Neuronal stem cell (in vitro differentiated cells): ENCODE measurements at regions not wholly inside any gene's neighbourhood (a gene's known extent, or its start where the extent isn't known, plus 50 kb on each side); places are given as distances from the start of the nearest gene placed in this dataset.

Experiments used
- DNase-seq: peaks from one replicate; pipeline ENCODE4 v3.0.0-alpha.2; 2013; ENCODE audit warnings: low spot score
- H2AFZ ChIP-seq: one replicate; pipeline ENCODE4 v1.6.1; 2013; ENCODE audit warnings: mild to moderate bottlenecking, low read length, inconsistent platforms
- H2AK5ac ChIP-seq: 2 replicates; pipeline ENCODE4 v1.6.1; 2013; ENCODE audit warnings: low read depth, mild to moderate bottlenecking, inconsistent platforms, low read length, moderate library complexity, mixed read lengths
- H2BK120ac ChIP-seq: 2 replicates; pipeline ENCODE4 v1.6.1; 2013; ENCODE audit warnings: low read depth, mild to moderate bottlenecking, inconsistent platforms, low read length, moderate library complexity, mixed read lengths
- H2BK12ac ChIP-seq: one replicate; pipeline ENCODE4 v1.6.1; 2013; ENCODE audit warnings: low read length, inconsistent platforms
- H2BK15ac ChIP-seq: 2 replicates; pipeline ENCODE4 v1.6.1; 2013; ENCODE audit warnings: mild to moderate bottlenecking, low read length, inconsistent platforms, mixed read lengths
- H2BK5ac ChIP-seq: one replicate; pipeline ENCODE4 v1.6.1; 2013; ENCODE audit warnings: inconsistent platforms, mild to moderate bottlenecking, low read length, moderate library complexity
- H3K14ac ChIP-seq: one replicate; pipeline ENCODE4 v1.6.1; 2013; ENCODE audit warnings: low read length, inconsistent platforms
- H3K18ac ChIP-seq: 2 replicates; pipeline ENCODE4 v1.6.1; 2013; ENCODE audit warnings: low read length, inconsistent platforms
- H3K23ac ChIP-seq: 2 replicates; pipeline ENCODE4 v1.6.1; 2013; ENCODE audit warnings: low read depth, mild to moderate bottlenecking, mixed read lengths, low read length, inconsistent platforms; ENCODE audit not compliant: poor library complexity
- H3K27ac ChIP-seq: replicated peaks from 3 replicates; pipeline ENCODE4 v1.5.1; 2013; ENCODE audit warnings: low read length, inconsistent platforms
- H3K27me3 ChIP-seq, 3 experiments: 2 replicates each; pipeline ENCODE4 v1.6.1; 2013; ENCODE audit warnings: low read length in 3 of 3, mild to moderate bottlenecking in 2 of 3, inconsistent platforms in 1 of 3, low read depth in 1 of 3, mixed read lengths in 1 of 3, moderate library complexity in 1 of 3; ENCODE audit not compliant: control insufficient read depth in 3 of 3, insufficient read depth in 3 of 3
- H3K36me3 ChIP-seq, 2 donors: replicated peaks in 1 of 2; 2 replicates each; pipeline ENCODE4 v1.6.1; 2013; ENCODE audit warnings: low read length in 2 of 2; ENCODE audit not compliant: control insufficient read depth in 2 of 2, insufficient read depth in 2 of 2
- H3K4ac ChIP-seq: 2 replicates; pipeline ENCODE4 v1.6.1; 2013; ENCODE audit warnings: inconsistent platforms, mild to moderate bottlenecking, low read length, moderate library complexity
- H3K4me1 ChIP-seq, 2 donors: 1 replicate in 1 of 2; 2 replicates in 1 of 2; pipeline ENCODE4 v1.6.1; 2013; ENCODE audit warnings: low read length in 2 of 2, low read depth in 1 of 2; ENCODE audit not compliant: control insufficient read depth in 2 of 2, insufficient read depth in 1 of 2
- H3K4me2 ChIP-seq: one replicate; pipeline ENCODE4 v1.6.1; 2013; ENCODE audit warnings: mild to moderate bottlenecking, low read length, inconsistent platforms; ENCODE audit not compliant: insufficient read depth, poor library complexity, severe bottlenecking
- H3K4me3 ChIP-seq, 2 donors: 2 replicates each; pipeline ENCODE4 v1.5.1; 2013; ENCODE audit warnings: low read length in 2 of 2, mild to moderate bottlenecking in 2 of 2, inconsistent platforms in 1 of 2, moderate library complexity in 1 of 2
- H3K79me1 ChIP-seq: one replicate; pipeline ENCODE4 v1.6.1; 2013; ENCODE audit warnings: low read depth, mild to moderate bottlenecking, inconsistent platforms, low read length, moderate library complexity
- H3K9ac ChIP-seq: one replicate; pipeline ENCODE4 v1.6.1; 2013; ENCODE audit warnings: mild to moderate bottlenecking, low read depth, low read length, inconsistent platforms; ENCODE audit not compliant: poor library complexity
- H3K9me3 ChIP-seq, 2 donors: replicated peaks in 1 of 2; 2 replicates each; pipeline versions ENCODE3 to v1.6.1; 2013; ENCODE audit warnings: low read length in 2 of 2, mild to moderate bottlenecking in 2 of 2, inconsistent platforms in 1 of 2, low read depth in 1 of 2, mixed read lengths in 1 of 2, moderate library complexity in 1 of 2; ENCODE audit not compliant: control insufficient read depth in 2 of 2, insufficient read depth in 1 of 2
- H4K8ac ChIP-seq: one replicate; pipeline ENCODE4 v1.6.1; 2013; ENCODE audit warnings: low read depth, mild to moderate bottlenecking, inconsistent platforms, low read length, moderate library complexity
- H4K91ac ChIP-seq: one replicate; pipeline ENCODE4 v1.6.1; 2013; ENCODE audit warnings: low read length, low read depth, mild to moderate bottlenecking, inconsistent platforms; ENCODE audit not compliant: poor library complexity
- WGBS, 2 donors: extraction: QIAGEN DNeasy Blood & Tissue Kit; methylation state at CpG; one replicate each; pipeline ENCODE4 v1.1.7; 2013; ENCODE audit warnings: missing lambda C conversion rate in 2 of 2, mixed read lengths in 1 of 2; ENCODE audit not compliant: insufficient read length in 2 of 2, insufficient replicate concordance in 1 of 2; ENCODE audit errors: extremely low coverage in 2 of 2; 5-methylcytosine and 5-hydroxymethylcytosine counted together

DNA sequence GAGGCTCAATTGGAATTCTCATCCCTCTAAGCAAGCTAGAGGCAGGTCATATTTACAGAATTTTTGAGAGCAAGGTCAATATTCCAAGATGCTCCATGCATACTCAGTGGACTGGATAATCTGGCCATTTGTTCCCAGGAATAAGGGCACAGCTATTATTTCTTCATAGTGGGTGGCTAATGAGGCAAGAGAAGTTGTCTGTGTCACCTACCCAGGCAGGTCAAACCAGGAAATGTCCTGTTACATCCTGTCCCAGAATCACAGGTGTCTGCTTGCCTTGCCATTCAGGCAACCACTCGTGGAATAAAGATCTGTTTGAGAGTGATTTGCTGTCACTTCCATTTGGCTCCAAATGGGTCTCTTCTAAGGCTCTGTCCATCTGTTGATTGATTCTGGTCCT, 85.2 kb upstream of the ZP4 start:
- H2BK5ac ChIP-seq, result no peak overlapping the region
- H3K4ac ChIP-seq, result no peak overlapping the region
- no peak overlapping the region for H2BK12ac ChIP-seq
- no peak for DNase-seq
- H2AK5ac ChIP-seq, result no peak overlapping the region
- no peak overlapping the region for H3K23ac ChIP-seq
- no peak overlapping the region for H3K4me2 ChIP-seq
- H3K18ac ChIP-seq, result no peak overlapping the region
- H2BK120ac ChIP-seq, result no peak overlapping the region
- no peaks in the 10 kb centered on the region for H3K9me3 ChIP-seq
- no peaks in the 10 kb centered on the region for H3K27me3 ChIP-seq
- no peak overlapping the region for H4K8ac ChIP-seq
- H2AFZ ChIP-seq, result no peak overlapping the region
- H4K91ac ChIP-seq, result no peak overlapping the region
- H3K9ac ChIP-seq, result no peak overlapping the region
- no peak overlapping the region for H2BK15ac ChIP-seq
- no peak overlapping the region for H3K4me3 ChIP-seq
- no CpG with 5 or more reads among the region's 1 CpG for WGBS, 2 donors
- peaks cover 0 to 6% of the 10 kb centered on the region in 2 donors for H3K4me1 ChIP-seq
- no peaks in the 10 kb centered on the region for H3K79me1 ChIP-seq
- H3K27ac ChIP-seq, result no peak overlapping the region
- no peaks in the 10 kb centered on the region for H3K36me3 ChIP-seq
- H3K14ac ChIP-seq, result no peak overlapping the region

DNA sequence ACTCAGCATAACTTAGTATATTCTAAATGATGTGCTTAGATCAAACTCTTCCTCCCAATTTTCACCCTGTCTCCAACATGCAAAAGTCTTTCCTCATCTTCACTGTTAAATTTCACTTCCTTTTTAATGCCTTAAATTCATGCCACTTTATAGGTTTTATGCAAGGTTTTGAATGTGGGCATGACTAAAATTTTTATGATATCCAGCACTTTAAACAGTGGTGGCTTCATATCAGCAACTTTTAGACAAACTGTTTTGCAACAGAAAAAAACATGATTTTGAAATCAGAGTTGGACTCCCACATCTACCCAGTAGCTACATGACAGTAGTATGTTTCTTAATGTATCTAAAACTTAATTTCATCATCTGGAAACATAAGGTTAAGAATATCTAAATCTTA, 84.7 kb upstream of the ZP4 start:
- Histone ChIP-seq H3K79me1 (no peaks in the 10 kb centered on the region), H3K9me3 (no peaks in the 10 kb centered on the region), H4K91ac (no peak overlapping the region), H3K36me3 (no peaks in the 10 kb centered on the region), H3K4me1 (peaks cover 0 to 6% of the 10 kb centered on the region in 2 donors), H4K8ac (no peak overlapping the region), H3K14ac (no peak overlapping the region), H3K4me3 (no peak overlapping the region), H2BK12ac (no peak overlapping the region), H2BK15ac (no peak overlapping the region), H3K27me3 (no peaks in the 10 kb centered on the region), H2AK5ac (no peak overlapping the region), H3K27ac (no peak overlapping the region), H2BK120ac (no peak overlapping the region), H3K9ac (no peak overlapping the region), H3K23ac (no peak overlapping the region), H3K4me2 (no peak overlapping the region), H2BK5ac (no peak overlapping the region), H3K4ac (no peak overlapping the region), H2AFZ (no peak overlapping the region), H3K18ac (no peak overlapping the region)
- DNase-seq, result no peak

DNA sequence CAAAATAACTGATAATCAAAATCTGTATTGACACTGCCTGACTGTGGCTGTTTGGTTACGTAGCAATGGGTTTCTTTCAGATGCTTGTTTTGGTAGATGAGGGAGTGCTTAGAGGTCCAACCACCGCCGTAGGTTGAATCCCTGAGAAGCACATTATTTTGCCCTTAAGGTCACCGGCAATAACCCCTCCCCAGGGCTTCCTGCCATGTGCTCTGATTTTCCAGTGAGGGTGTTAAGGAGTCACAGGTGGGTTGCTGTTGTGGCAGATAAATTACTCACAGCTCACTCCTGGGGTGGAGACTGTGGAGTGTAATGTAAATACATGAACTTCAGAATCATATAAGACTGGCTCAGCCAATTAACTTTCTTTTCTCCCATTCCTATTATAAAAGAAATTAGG, 81.5 kb upstream of the ZP4 start:
- Histone ChIP-seq H2AFZ (no peak overlapping the region), H3K14ac (no peak overlapping the region), H3K9me3 (no peaks in the 10 kb centered on the region), H3K79me1 (no peaks in the 10 kb centered on the region), H2AK5ac (no peak overlapping the region), H4K91ac (no peak overlapping the region), H3K36me3 (no peaks in the 10 kb centered on the region), H3K18ac (no peak overlapping the region), H2BK120ac (no peak overlapping the region), H2BK15ac (no peak overlapping the region), H3K9ac (no peak overlapping the region), H3K4me2 (no peak overlapping the region), H3K23ac (no peak overlapping the region), H2BK12ac (no peak overlapping the region), H3K4me3 (no peak overlapping the region), H3K4ac (no peak overlapping the region), H4K8ac (no peak overlapping the region), H3K27ac (no peak overlapping the region), H3K27me3 (no peaks in the 10 kb centered on the region), H2BK5ac (no peak overlapping the region), H3K4me1 (peaks cover 0 to 6% of the 10 kb centered on the region in 2 donors)
- DNase-seq, result no peak
- no CpG with 5 or more reads among the region's 4 CpGs for WGBS, 2 donors

DNA sequence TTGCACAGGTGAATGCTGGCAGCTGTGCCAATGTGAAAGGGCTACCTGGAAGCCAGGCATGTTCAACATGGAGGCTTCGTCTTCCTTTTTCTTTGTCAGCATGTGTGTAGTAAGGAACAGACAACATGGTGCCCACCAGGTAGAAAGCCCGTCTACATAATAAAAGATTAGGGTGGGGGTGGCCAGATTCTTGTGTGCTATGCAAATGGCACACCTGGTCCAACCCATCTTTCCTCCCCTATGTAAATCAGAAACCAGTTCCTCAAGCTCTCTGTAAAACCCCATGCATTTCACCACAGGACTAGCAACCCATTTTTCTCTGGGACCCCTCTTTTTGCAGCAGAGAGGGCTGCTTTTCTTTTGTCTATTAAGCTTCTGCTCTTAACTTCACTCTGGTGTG, 72.3 kb upstream of the ZP4 start:
- Histone ChIP-seq H3K4me3 (no peak overlapping the region), H4K91ac (no peak overlapping the region), H3K27ac (no peak overlapping the region), H3K9me3 (no peaks in the 10 kb centered on the region), H3K14ac (no peak overlapping the region), H3K23ac (no peak overlapping the region), H4K8ac (no peak overlapping the region), H2AK5ac (no peak overlapping the region), H3K27me3 (no peaks in the 10 kb centered on the region), H3K36me3 (no peaks in the 10 kb centered on the region), H3K4me1 (peaks cover 0 to 4% of the 10 kb centered on the region in 2 donors), H3K18ac (no peak overlapping the region), H2BK12ac (no peak overlapping the region), H3K79me1 (no peaks in the 10 kb centered on the region), H2BK5ac (no peak overlapping the region), H2BK120ac (no peak overlapping the region), H3K4me2 (no peak overlapping the region), H3K9ac (no peak overlapping the region), H3K4ac (no peak overlapping the region), H2AFZ (no peak overlapping the region), H2BK15ac (no peak overlapping the region)
- WGBS, 2 donors, result no CpG with 5 or more reads among the region's 2 CpGs
- no peak for DNase-seq
